ENCODE measurements at regions not wholly inside any gene's neighbourhood (a gene's known extent, or its start where the extent isn't known, plus 50 kb on each side); places are given as distances from the start of the nearest gene placed in this dataset.
"Not testable (repeated sequence)": the region's sequence is repeated elsewhere in the genome, so short reads cannot be mapped to it uniquely, and the experiment has no call there.

GRCh38 chr15:84393966-84394365, 158.4 kb downstream of the GOLGA6L4 start:
- TF ChIP-seq CTCF, POLR2A (IDR thresholded peaks at IDR 0.05): not testable (repeated sequence)

Data from esophagus squamous epithelium (tissue), 4 donors.